ENCODE measurements at regions not wholly inside any gene's neighbourhood (a gene's known extent, or its start where the extent isn't known, plus 50 kb on each side); places are given as distances from the start of the nearest gene placed in this dataset.

DNA sequence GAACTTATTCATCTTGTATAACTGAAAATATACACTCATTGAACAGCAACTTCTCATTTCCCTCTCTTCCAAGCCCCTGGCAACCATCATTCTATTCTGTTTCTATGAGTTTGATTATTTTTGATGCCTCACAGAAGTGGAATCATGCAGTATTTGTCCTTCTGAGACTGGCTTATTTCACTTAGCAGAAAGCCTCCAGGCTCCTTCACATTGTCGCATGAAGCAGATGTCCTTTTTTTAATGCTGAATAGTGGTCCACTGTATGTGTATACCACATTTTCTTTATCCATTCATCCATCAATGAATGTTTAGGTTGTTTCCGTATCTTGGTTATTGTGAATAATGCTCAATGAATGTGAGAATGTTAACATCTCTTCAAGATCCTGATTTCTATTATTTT is 238.2 kb upstream of the KLF14 start:
- TF ChIP-seq POLR2AphosphoS5 (IDR thresholded peaks at IDR 0.05; ENCODE audit: insufficient read depth, low read depth, low read length): no peak
- no peak for TF ChIP-seq CTCF (IDR thresholded peaks at IDR 0.05; ENCODE audit: extremely low read depth in 1 of 2, insufficient read depth in 1 of 2, low read depth in 1 of 2, low read length in 2 of 2)
- no peak for TF ChIP-seq POLR2A (IDR thresholded peaks at IDR 0.05; ENCODE audit: low read depth, low read length)
- TF ChIP-seq MYC (IDR thresholded peaks at IDR 0.05; ENCODE audit: low read depth, low read length): no peak
- no peak for TF ChIP-seq EZH2 (IDR thresholded peaks at IDR 0.05; ENCODE audit: borderline replicate concordance, low read depth, low read length, severe bottlenecking)
- TF ChIP-seq JUN (IDR thresholded peaks at IDR 0.05; ENCODE audit: borderline replicate concordance, insufficient read depth, insufficient read length, low read depth): no peak
- no peak for TF ChIP-seq FOS (IDR thresholded peaks at IDR 0.05; ENCODE audit: borderline replicate concordance, insufficient read depth, low read length)
- TF ChIP-seq, protein P1, sequence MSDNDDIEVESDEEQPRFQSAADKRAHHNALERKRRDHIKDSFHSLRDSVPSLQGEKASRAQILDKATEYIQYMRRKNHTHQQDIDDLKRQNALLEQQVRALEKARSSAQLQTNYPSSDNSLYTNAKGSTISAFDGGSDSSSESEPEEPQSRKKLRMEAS (IDR thresholded peaks at IDR 0.05; ENCODE audit: insufficient read depth, insufficient read length): no peak
- no peak for TF ChIP-seq GATA2 (IDR thresholded peaks at IDR 0.05; ENCODE audit: insufficient read depth, insufficient read length, low read depth, low read length)
- dilution Hi-C loops (cut with MboI; ENCODE audit: extremely low pct_ligation_motif_present, low sequenced_read_pairs): no loop called here
- Histone ChIP-seq H3K4me2 (ENCODE audit: insufficient read depth, low read length) (no peak overlapping the region), H3K27me3 (ENCODE audit: control insufficient read depth in 2 of 2, insufficient read depth in 2 of 2, low read length in 2 of 2) (no peaks in the 10 kb centered on the region), H3K9me3 (replicated peaks; ENCODE audit: control insufficient read depth, insufficient read depth, low read length) (no peaks in the 10 kb centered on the region), H3K4me1 (ENCODE audit: control insufficient read depth, extremely low read depth, insufficient read depth, low read length) (no peaks in the 10 kb centered on the region), H3K4me3 (replicated peaks in 1 of 3; ENCODE audit: insufficient read depth in 1 of 3, low read depth in 1 of 3, low read length in 3 of 3) (no peak overlapping the region), H3K9ac (replicated peaks; ENCODE audit: extremely low read depth, insufficient read depth, low read length) (no peak overlapping the region), H3K9me1 (replicated peaks; ENCODE audit: control insufficient read depth, extremely low read depth, insufficient read depth, low read length) (no peaks in the 10 kb centered on the region), H2AFZ (ENCODE audit: low read depth, low read length) (no peak overlapping the region), H3K79me2 (ENCODE audit: control insufficient read depth, insufficient read depth, low read length) (no peaks in the 10 kb centered on the region), H4K20me1 (replicated peaks; ENCODE audit: control insufficient read depth, extremely low read depth, insufficient read depth, low read length) (no peaks in the 10 kb centered on the region), H3K27ac (ENCODE audit: insufficient read depth, low read depth, low read length) (no peak overlapping the region), H3K36me3 (ENCODE audit: control insufficient read depth in 2 of 2, extremely low read depth in 1 of 2, insufficient read depth in 2 of 2, low read length in 2 of 2) (peaks cover 0 to 2% of the 10 kb centered on the region in 2 experiments)
- no peak for DNase-seq (ENCODE audit: low read depth, low spot score)
- no peak for FAIRE-seq
- ChIA-PET POLR2A (no interaction called here), CTCF (interaction anchor here (1.3 to 2.2 kb wide), 3 partner anchors 10 to 75 kb away, joined by 4 to 24 read pairs (median 5); no protein-coding TSS in a partner anchor)
- intact Hi-C loops (cut with micrococcal nuclease): no loop called here
- BruUV-seq (replicated peaks): no TSS peak
